GM19397 (cell line): ENCODE measurements at regions not wholly inside any gene's neighbourhood (a gene's known extent, or its start where the extent isn't known, plus 50 kb on each side); places are given as distances from the start of the nearest gene placed in this dataset.
A peak's percentile ranks its signal among the peaks of the same experiment; 100 is the strongest.
"Not testable (repeated sequence)": the region's sequence is repeated elsewhere in the genome, so short reads cannot be mapped to it uniquely, and the experiment has no call there.

Source experiments
- ATAC-seq: cut with Tn5 transposase; IDR thresholded peaks from one replicate; pipeline ENCODE4 v1.9.1; 2021; ENCODE audit warnings: mild to moderate bottlenecking, moderate library complexity; ENCODE audit not compliant: unreplicated experiment

DNA sequence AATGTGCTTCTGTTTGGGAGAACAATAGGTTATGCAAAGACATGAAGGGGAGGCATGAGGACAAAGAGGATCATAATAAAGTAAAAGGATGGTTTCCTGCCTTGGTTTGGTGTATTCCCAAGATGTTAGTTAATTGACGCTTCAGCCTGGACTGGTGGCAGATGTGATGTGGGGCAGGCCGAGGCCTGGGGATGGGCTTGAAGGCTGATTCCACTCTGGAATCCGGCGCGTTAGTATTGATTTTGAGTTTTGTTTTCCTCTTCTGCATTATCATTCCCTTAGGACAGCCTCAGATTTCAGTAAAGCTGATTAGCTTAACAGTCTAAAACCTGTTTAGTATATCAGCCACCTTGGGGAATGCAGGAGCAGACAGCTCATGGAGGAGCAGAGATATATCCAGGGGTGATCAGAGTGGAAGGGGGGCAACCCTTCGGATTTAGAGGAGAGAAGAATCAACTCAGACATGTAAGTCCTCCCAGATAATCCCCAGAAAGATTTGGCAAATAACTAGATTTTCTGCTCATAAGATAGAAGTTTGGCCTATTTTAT lies 159.8 kb upstream of the MTPN start:
- ATAC-seq = no peak

GRCh38 chr7:136134503-136134902 lies 157.3 kb upstream of the MTPN start:
- ATAC-seq = no peak

DNA sequence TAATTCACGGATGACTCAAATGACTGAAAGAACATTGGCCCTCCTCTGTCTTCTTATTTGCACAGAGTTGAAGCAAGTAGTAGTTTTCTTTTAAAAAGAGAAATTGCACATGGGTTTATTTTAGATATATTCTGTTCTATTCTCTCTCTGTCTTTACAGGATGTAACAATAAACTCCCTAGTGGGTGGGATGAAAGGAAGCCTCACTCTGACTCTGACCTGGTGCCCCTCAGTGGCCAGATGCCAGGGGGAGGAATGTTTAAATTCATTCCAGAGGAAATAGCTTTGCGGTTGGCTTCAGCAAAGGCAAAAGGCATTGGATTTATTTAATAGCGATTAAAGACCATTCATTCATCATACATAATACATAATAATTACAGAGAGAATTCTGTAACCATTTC lies 156.4 kb upstream of the MTPN start:
- no peak for ATAC-seq

- no peak for ATAC-seq
These were observed 154.1 kb upstream of the MTPN start for GRCh38 chr7:136131304-136131630.

GRCh38 chr7:136130511-136131303 lies 153.5 kb upstream of the MTPN start:
- ATAC-seq = no peak

GRCh38 chr7:136128050-136128449 lies 150.9 kb upstream of the MTPN start:
- ATAC-seq = no peak

GRCh38 chr7:136123352-136123751 lies 146.2 kb upstream of the MTPN start:
- ATAC-seq = no peak

GRCh38 chr7:136122026-136122425 lies 144.9 kb upstream of the MTPN start:
- ATAC-seq = no peak

- ATAC-seq = no peak
These were observed 140.4 kb upstream of the MTPN start for GRCh38 chr7:136117539-136117938.

DNA sequence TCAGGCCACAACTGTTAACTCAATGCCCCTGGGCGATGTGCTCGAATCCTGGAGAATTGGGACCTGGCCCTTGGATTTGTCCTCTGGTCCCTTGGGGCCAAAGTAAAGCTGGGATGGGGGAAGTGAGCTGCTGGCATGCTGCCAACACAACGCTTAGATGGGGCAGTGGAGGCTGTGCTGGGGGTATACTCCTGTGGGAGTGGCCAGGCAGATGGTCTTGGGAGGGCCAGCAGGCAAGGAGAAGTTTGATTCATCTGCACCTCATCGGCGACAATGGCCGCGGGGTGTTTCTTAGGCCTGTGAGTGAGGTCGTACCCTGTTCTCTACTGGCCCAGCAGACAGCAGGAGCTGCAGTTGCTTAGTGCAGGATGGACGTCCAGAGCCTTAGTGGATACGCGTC lies 139.0 kb upstream of the MTPN start:
- ATAC-seq = no peak

DNA sequence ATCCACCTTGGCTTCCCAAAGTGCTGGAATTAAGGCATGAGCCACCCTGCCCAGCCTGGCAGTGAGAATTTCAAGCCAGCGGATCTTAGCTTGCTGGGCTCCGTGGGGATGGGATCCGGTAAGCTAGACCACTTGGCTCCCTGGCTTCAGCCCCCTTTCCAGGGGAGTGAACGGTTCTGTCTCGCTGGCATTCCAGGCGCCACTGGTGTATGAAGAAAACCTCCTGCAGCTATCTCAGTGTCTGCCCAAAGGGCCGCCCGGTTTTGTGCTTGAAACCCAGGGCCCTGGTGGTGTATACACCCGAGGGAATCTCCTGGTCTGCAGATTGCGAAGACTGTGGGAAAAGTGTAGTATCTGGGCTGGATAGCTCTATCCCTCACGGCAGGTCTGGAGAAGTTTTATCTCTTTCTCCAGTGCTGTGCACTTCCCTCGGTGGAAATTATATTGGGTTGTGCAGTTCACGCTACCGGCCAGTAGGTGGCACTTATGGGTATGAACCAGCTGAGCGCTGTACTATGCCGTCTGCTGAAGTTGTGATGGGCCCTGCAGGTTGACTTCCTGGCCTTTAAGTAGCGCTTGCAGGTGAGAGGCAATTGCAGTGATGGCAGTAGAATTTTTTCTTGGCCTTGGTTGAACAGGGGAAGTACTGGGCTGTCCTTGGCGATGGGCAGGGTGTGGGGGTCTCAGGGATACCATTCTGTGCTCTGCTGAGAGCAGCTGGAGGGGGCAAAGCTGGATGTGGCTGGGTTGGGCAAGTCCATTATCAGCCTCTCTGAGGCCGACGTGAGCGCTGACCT lies 138.0 kb upstream of the MTPN start:
- ATAC-seq = peak; percentile 96

- ATAC-seq = not testable (repeated sequence)
These were observed 137.3 kb upstream of the MTPN start for GRCh38 chr7:136114467-136114866.

DNA sequence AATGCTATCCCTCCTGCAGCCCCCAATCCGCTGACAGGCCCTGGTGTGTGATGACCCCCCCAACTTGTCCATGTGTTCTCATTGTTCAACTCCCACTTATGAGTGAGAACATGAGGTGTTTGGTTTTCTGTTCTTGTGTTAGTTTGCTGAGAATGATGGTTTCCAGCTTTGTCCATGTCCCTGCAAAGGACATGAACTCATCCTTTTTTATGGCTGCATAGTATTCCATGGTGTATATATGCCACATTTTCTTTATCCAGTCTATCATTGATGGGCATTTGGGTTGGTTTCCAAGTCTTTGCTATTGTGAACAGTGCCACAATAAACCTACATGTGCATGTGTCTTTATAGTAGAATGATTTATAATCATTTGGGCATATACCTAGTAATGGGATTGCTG lies 131.9 kb upstream of the MTPN start:
- not testable (repeated sequence) for ATAC-seq

- no peak for ATAC-seq
These were observed 128.0 kb upstream of the MTPN start for GRCh38 chr7:136105191-136105590.

GRCh38 chr7:136104269-136104603 lies 127.1 kb upstream of the MTPN start:
- ATAC-seq = no peak

GRCh38 chr7:136103545-136104268 lies 126.5 kb upstream of the MTPN start:
- ATAC-seq = no peak

GRCh38 chr7:136102881-136103280 lies 125.7 kb upstream of the MTPN start:
- ATAC-seq = no peak

GRCh38 chr7:136092714-136093113 lies 115.6 kb upstream of the MTPN start:
- not testable (repeated sequence) for ATAC-seq

DNA sequence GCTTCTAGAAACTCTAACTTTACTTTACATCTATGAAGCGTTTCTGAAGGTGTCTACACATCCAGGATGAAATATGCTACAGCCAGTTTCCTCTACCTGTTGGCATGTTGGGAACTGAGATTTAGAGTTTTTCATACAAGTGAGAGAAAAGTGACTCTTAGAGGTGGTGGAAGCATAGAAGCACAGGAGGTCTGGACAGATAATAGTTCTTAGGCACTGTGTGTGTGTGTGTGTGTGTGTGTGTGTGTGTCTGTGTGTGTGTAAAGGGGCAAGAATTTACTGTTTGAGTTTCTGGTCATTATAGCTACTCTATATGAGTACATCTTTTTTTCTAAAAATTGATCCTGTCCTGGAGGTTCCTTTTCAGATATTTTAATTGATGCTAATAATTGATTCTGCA lies 110.7 kb upstream of the MTPN start:
- no peak for ATAC-seq

GRCh38 chr7:136086712-136087111 lies 109.6 kb upstream of the MTPN start:
- peak; percentile 94 for ATAC-seq

GRCh38 chr7:136079934-136080333 lies 102.8 kb upstream of the MTPN start:
- no peak for ATAC-seq

- no peak for ATAC-seq
These were observed 102.3 kb upstream of the MTPN start for GRCh38 chr7:136079478-136079892.
